Dedifferentiated amniotic fluid mesenchymal stem cell (primary cell): ENCODE measurements at regions not wholly inside any gene's neighbourhood (a gene's known extent, or its start where the extent isn't known, plus 50 kb on each side); places are given as distances from the start of the nearest gene placed in this dataset.
"Not testable (repeated sequence)": the region's sequence is repeated elsewhere in the genome, so short reads cannot be mapped to it uniquely, and the experiment has no call there.

Source experiments
- DNase-seq: peaks from one replicate; pipeline ENCODE4 v3.0.0-alpha.2; 2016; ENCODE audit errors: extremely low spot score

DNA sequence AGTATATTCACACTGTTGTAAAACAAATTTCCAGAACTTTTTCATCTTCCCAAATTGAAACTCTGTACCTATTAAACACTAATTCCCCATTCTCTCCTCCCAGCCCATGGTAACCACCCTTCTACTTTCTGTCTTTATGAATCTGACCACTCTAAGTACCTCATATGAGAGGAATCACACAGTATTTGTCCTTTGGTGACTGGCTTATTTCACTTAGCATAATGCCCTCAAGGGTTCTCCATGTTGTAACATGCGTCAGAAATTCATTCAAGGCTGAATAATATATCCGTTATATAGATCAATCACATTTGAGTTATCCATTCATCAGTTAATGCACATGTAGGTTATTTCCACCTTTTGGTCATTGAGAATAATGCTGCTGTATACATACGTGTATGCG lies 162.2 kb downstream of the GOSR1 start:
- DNase-seq = not testable (repeated sequence)

DNA sequence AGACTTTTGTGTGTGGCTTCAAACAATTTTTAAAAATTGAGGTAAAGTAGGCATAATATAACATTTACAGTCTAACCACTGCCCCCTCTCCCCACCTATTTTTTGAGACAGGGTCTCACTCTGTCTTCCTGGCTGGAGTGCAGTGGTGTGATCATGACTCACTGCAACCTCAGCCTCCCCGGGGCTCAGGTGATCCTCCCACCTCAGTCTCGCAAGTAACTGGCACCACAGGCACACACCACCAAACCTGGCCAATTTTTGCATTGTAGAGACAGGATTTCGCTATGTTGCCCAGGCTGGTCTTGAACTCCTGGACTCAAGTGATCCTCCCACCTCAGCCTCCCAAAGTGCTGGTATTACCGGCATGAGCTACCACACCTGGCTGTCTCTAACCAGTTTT lies 161.8 kb downstream of the GOSR1 start:
- not testable (repeated sequence) for DNase-seq

DNA sequence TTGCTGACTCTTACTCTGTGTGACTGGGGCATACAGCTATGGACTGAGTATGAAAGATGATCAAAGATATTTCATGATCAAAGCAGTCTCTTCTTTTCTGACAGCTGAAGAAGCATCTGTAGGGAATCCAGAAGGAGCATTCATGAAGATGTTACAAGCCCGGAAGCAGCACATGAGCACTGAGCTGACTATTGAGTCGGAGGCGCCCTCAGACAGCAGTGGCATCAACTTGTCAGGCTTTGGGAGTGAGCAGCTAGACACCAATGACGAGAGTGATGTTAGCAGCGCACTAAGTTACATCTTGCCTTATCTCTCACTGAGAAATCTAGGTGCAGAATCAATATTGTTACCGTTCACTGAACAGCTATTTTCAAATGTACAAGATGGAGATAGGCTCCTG lies 154.4 kb downstream of the GOSR1 start:
- not testable (repeated sequence) for DNase-seq

DNA sequence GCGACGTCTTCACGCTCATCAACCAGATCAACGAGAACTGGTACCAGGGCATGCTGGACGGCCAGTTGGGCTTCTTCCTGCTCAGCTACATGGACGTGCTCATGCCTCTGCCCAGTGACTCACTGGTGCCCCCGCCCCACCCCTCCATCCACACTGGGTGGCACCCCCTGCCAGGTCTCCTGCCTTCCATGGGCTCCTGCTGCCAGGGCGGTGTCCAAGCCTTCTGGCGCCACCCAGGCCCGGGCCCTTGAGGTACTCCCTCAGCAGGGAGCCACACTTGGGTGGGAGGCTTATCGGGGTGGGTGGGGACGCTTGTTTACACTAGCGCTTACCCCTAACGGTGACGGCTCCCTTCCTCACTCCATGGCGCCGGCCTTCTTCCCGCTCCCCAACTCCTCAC lies 148.2 kb downstream of the GOSR1 start:
- DNase-seq = not testable (repeated sequence)

DNA sequence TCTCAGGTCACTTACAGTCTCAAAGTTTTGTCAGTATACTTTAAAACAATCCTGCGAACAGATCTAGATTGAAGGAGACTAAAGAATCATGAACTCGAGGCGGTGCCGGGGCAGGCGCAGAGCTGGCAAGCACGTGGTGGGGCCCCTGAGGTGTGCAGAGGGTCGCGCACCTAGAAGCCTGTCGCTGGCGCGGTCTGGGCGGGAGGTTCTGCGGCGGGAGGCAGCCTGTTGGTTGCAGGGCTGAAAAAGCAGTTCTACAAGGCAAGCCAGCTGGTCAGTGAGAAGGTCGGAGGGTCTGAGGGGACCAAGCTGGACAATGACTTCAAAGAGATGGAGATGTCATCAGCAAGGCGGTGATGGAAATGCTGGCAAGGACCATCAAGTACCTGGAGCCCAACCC lies 147.0 kb downstream of the GOSR1 start:
- not testable (repeated sequence) for DNase-seq

DNA sequence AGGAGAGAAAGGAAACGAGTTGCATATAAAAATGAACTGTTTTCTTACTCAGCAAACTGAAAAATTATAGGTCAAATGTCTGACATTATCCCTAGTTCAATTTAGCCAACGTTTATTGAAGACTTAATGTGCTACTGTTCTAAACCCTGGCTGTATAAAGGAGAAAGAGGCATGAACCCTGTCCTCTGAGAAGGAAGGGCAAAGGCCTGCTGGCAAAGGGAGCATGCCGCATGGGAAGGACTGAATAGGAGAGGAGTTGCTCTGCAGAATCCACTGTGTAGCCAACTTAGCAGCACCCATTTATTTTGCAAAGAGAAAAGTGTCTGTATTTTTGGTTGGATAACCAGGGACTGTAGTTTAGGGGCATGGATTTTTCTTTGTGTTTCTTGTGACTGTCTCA lies 132.5 kb downstream of the GOSR1 start:
- DNase-seq = not testable (repeated sequence)

DNA sequence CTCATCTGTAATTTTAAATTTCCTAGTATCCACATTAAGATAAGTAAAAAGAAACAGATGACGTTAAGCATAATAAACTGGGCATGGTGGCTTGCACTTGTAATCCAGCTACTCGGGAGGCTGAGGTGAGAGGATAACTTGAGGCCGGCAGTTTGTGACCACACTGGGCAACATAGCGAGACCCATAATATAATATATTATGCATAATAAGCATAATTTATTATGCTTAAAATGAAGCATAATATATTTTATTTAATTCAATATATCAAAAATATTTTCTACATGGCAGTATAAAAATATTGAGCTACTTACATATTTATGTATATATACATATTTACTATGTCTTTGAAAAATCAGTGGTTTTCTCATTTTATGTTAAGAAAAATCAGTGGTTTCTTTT lies 128.3 kb downstream of the GOSR1 start:
- DNase-seq = no peak

DNA sequence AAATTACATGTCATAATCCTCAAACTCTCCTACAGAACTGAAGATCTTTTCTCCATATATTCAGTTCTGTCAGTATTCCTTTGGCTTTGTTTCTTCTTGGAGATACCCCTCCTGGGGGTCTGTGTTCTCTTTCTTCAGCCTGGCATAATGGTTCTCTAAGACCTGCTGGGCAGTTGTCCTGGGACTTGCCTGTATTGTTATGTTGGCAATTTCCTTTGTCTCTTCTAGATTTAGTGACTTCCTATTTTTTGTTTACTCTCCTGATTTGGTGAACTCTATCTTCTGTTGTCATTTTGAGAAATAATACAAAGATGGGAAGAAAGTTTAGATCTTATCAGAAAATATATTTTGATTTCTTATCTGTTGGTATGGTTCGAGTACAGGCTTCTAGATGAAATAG lies 127.8 kb downstream of the GOSR1 start:
- DNase-seq = no peak

DNA sequence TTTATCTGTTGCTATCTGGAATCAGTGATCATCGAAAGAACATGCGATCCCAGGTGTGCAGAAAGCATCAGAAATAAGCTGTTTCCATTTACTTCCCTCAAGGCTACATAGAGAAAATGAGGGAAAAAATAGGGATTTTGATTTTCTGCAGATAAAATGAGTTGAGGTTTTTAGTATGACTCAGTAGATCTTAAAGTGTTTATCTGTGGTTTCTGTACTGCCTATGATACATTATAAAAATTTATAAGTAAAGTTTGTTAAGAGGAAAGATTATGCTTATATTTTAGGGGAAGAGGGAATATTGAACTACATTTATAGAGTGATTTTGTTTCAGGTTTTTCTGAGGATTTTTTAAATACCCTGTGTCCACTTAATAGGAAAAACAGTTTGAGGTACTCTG lies 125.2 kb downstream of the GOSR1 start:
- DNase-seq = not testable (repeated sequence)

DNA sequence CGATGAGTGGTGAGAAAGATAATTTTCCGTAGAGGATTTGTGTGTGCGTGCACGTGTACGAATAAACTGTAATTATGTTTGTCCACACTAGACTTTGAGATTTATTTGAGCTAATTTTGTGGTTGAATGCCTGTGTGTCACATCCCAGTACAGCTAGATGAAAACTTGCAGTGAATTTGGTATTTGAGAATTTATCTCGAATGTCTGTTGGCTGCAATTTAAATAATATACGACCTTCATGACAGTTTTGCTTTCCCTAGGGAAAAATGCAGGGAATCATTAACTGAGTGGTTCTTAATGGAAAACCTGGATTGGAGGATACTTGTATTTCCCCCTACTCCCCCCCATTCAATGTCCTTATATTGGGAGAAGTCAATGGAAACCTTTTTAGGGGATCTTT lies 124.8 kb downstream of the GOSR1 start:
- not testable (repeated sequence) for DNase-seq

DNA sequence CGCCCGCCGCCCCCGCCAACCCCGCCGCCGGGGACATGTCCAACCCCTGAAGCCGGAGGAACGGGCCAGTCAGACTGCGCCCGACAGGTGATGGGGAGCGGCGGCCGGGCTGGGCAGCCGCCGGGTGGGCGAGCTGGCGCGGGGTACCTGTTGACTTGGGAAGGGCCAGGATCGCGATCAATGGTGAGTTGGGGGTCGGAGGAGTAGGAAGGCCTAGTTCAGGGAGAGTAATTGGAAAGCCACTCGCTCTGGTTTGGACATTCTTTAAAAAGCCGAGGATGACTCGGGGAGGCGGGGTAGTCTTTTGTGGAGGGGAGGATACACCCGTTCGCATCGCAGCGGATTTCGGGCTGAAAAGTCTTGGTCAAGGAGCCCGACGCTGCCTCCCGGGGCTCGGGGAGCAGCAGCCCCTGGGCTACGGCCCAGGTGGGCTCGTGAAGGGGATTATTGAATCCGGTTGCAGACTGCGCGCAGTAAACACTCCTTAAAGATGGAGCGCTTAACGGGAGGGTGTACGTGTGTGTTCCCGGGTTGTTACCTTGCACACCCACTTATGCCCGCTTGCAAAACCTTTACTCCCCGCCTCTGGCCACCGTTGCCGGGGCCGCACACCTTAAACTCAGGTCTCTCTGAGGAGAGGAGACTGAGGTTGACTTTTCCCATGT lies 123.8 kb downstream of the GOSR1 start:
- DNase-seq = no peak

DNA sequence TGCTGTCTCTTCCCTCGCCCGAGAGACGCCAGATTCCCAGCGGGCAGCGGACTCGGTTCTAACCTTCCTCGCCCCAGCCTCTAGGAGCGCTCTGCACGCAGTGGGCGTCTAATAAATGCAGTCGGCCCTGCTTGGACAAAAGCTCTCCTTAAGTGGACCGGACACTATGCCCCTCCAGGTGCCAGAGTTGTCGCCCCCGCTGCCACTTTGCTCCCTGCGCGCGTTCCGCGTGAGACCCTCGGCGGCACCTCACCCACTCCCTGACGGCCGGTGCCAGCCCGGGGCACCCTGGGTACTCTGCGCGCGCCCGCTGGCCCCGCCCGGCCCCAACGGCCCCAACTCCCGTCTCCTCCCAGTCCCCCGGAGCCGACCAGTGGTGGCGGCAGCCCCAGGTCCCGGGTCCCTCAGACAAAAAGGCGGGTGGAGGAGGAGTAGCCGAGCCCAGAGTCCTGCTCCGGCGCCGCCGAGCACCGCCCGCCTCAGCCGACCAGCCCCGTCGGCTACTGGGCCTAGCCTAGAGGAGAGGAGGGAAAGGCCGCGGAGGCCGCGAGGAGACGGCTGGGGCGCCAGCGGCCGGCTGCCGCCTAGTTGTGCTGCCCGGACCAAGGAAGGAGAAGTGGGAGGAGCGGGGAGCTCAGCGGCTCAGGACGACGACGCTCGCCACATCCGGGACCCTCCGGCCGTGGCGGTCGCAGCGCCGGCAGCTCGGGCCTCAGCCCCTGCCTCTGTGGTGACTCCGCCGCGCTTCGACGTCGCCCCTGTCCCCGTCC lies 123.0 kb downstream of the GOSR1 start:
- peak; percentile 60 for DNase-seq

DNA sequence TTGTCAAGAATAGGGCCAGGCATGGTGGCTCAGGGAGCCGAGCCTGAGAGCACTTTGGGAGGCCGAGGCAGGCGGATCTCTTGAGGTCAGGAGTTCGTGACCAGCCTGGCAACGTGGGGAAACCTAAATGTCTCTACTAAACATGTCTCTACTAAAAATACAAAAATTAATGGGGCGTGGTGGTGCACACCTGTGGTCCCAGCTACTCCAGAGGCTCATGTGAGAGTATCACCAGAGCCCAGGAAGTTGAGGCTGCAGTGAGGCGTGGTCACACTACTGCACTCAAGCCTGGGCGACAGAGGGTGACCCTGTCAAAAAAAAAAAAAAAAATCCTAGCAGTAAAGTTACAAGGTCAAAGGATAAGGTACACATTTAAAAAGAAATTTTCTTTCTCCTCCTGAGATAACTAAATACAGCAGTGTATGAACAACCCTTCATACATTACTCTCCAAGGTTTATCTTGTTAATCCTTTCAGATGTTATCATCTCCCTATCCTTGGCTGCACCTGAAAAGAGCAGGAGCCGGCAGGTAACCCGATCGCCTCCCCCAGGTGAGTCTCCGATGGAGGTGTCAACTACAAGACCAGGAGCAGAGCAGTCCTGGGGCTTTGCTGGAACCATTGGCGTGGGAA lies 122.3 kb downstream of the GOSR1 start:
- DNase-seq = no peak

DNA sequence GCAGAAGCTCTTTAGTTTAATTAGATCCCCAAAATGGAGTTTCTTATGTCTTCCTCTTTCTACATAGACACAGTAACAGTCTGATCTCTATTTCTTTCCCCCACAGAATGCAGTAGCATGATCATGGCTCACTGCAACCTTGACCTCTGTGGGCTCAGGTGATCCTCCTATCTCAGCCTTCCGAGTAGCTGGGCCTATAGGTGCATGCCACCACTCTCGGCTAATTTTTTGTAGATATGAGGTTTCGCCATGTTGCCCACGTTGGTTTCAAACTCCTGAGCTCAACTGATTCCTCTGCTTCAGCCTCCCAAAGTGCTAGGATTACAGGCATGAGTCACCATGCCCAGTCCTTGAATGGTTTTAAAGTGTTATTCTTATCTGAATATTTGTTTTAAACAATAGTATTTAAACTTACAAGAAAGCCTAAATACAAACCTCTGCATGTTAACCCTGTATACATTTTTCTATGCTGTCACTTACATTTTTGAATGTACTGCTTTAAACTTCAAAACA lies 120.6 kb downstream of the GOSR1 start:
- no peak for DNase-seq

DNA sequence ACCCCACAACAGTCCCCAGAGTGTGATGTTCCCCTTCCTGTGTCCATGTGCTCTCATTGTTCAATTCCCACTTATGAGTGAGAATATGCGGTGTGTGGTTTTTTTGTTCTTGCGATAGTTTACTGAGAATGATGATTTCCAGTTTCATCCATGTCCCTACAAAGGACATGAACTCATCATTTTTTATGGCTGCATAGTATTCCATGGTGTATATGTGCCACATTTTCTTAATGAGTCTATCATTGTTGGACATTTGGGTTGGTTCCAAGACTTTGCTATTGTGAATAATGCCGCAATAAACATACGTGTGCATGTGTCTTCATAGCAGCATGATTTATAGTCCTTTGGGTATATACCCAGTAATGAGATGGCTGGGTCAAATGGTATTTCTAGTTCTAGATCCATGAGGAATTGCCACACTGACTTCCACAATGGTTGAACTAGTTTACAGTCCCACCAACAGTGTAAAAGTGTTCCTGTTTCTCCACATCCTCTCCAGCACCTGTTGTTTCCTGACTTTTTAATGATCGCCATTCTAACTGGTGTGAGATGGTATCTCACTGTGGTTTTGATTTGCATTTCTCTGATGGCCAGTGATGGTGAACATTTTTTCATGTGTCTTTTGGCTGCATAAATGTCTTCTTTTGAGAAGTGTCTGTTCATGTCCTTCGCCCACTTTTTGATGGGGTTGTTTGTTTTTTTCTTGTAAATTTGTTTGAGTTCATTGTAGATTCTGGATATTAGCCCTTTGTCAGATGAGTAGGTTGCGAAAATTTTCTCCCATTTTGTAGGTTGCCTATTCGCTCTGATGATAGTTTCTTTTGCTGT lies 120.0 kb downstream of the GOSR1 start:
- not testable (repeated sequence) for DNase-seq

DNA sequence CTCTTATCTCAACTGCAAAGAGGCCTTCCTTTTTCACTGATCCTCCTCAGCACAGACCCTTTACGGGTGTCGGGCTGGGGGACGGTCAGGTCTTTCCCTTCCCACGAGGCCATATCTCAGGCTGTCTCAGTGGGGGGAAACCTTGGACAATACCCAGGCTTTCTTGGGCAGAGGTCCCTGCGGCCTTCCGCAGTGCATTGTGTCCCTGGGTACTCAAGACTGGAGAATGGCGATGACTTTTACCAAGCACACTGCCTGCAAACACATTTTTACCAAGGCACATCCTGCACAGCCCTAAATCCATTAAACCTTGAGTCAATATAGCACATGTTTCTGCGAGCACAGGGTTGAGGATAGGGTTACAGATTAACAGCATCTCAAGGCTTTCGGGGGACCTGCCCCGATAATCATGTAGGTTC lies 117.8 kb downstream of the GOSR1 start:
- not testable (repeated sequence) for DNase-seq

DNA sequence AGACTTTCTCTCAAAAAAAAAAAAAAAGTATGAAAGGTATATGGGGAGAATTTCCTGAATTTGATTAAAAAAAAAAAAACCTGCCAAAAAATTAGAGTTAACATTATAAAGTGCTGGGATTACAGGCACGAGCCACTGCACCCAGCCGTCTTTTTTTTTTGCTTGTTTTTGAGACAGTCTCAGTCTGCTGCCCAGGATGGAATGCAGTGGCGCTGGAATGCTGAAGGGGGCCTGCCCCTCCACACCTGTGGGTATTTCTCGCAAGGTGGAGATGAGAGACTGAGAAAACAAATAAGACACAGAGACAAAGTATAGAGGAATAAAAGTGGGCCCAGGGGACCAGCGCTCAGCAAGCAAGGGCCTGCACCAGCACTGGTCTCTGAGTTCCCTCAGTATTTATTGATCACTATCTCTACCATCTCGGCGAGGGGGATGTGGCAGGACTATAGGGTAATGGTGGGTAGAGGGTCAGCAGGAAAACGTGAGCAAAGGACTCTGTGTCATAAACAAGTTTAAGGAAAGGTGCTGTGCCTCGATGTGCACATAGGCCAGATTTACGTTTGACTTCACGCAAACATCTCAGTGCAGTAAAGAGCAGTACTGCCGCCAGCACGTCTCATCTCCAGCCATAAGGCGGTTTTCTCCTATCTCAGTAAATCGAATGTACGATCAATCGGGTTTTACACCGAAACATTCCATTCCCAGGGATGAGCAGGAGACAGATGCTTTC lies 117.2 kb downstream of the GOSR1 start:
- no peak for DNase-seq

DNA sequence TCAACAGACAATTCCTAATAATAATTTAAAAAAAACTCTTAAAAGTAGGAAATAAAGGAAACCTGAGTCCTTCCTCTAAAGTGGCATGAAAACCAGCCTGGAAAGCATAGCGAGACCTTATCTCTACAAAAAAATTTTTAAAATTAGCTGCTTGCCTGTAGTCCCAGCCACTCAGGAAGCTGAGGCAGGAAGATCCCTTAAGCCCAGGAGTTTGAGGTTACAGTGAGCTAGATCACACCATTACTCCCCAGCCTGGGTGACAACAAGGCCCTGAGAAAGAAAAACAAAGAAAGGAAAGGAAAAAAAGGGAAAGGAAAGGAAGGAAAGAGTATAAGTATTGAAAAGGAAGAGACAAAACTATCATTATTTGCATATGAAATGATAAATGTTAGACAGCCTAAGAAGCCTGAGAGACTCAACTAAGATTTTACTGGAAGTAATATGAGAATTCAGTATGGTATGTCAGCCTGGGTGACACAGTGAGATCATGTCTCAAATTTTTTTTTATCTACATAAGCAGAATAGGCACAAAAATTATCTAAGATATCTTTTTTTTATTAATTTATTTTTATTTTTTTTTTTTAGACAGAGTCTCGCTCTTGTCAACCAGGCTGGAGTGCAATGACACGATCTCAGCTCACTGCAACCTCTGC lies 113.0 kb downstream of the GOSR1 start:
- no peak for DNase-seq

DNA sequence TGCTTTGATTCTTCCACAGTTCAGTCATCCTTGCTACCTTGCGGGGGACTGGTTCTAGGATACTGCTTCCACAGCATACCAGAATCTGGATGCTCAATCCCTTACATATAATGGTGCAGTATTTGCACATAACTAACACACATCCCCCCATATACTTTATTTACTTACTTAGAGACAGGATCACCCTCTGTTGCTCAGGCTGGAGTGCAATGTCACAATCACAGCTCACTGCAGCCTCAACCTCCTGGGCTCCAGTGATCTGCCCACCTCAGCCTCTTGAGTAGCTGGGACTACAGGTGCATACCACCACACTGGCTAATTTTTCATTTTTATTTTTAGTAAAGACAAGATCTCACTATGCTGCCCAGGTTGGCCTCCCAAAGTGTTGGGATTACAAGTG lies 112.2 kb downstream of the GOSR1 start:
- DNase-seq = no peak

DNA sequence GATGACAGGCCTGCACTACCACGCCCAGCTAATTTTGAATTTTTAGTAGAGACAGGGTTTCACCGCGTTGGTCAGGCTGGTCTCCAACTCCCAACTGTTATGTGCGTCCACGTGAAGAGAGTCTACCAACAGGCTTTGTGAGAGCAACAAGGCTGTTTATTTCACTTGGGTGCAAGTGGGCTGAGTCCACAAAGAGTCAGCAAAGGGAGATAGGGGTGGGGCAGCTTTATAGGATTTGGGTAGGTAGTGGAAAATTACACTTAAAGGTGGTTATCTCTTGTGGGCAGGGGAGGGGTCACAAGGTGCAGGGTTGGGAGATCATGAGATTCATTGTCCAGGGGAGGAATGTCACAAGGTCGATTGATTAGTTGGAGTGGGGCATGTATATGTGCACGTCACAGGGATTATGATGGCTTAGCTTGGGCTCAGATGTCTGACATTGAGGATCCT lies 111.6 kb downstream of the GOSR1 start:
- DNase-seq = no peak
